SU-DHL-6 (cell line): ENCODE measurements at regions not wholly inside any gene's neighbourhood (a gene's known extent, or its start where the extent isn't known, plus 50 kb on each side); places are given as distances from the start of the nearest gene placed in this dataset.

ENCODE experiments used
- H2AFZ ChIP-seq: fragments of 200-600 bp; sonication (generic); 2 replicates; pipeline ENCODE4 v1.6.1; 2014; ENCODE audit warnings: low read depth, mild to moderate bottlenecking, moderate library complexity, mixed read lengths, antibody characterized with exemption, low read length; ENCODE audit not compliant: severe bottlenecking
- H3F3A ChIP-seq: fragments of 200-600 bp; shearing (Covaris generic); 2 replicates; pipeline ENCODE4 v1.6.0; 2016; ENCODE audit warnings: antibody characterized with exemption, mild to moderate bottlenecking; ENCODE audit not compliant: insufficient read depth
- H3K27ac ChIP-seq: fragments of 200-600 bp; sonication (generic); 2 replicates; pipeline ENCODE4 v1.5.1; 2016; ENCODE audit warnings: low read depth, mild to moderate bottlenecking, low read length, moderate library complexity, mixed read lengths
- H3K27me3 ChIP-seq: fragments of 200-600 bp; sonication (generic), shearing (Covaris generic); 2 replicates; pipeline ENCODE4 v1.6.0; 2014; ENCODE audit warnings: mild to moderate bottlenecking, low read length
- H3K36me3 ChIP-seq: fragments of 200-600 bp; sonication (generic); 2 replicates; pipeline ENCODE4 v1.6.1; 2014; ENCODE audit warnings: mild to moderate bottlenecking, low read length, mixed read lengths
- H3K4me2 ChIP-seq: fragments of 300-600, 200-600 bp; shearing (Covaris generic), sonication (generic); 2 replicates; pipeline ENCODE4 v1.6.0; 2014; ENCODE audit warnings: low read length, low read depth, mild to moderate bottlenecking; ENCODE audit not compliant: poor library complexity, severe bottlenecking
- H3K4me3 ChIP-seq: fragments of 200-600 bp; sonication (generic); 2 replicates; pipeline ENCODE4 v1.5.1; 2014; ENCODE audit warnings: antibody characterized with exemption, low read length, mild to moderate bottlenecking, mixed read lengths; ENCODE audit not compliant: insufficient read depth, poor library complexity, severe bottlenecking
- H3K79me2 ChIP-seq: fragments of 200-600 bp; sonication (generic); 2 replicates; pipeline ENCODE4 v1.6.1; 2014; ENCODE audit warnings: mild to moderate bottlenecking, low read length, moderate library complexity; ENCODE audit not compliant: insufficient read depth
- H3K9ac ChIP-seq: fragments of 200-600 bp; sonication (generic); 2 replicates; pipeline ENCODE4 v1.7.0; 2014; ENCODE audit warnings: mild to moderate bottlenecking, low read length
- H3K9me2 ChIP-seq: fragments of 200-600 bp; sonication (generic); replicated peaks from 2 replicates; pipeline ENCODE4 v1.6.1; 2014; ENCODE audit warnings: low read length; ENCODE audit not compliant: insufficient read depth
- H3K9me3 ChIP-seq: fragments of 200-600 bp; sonication (generic); 2 replicates; pipeline ENCODE4 v1.6.1; 2014; ENCODE audit warnings: low read length, mixed read lengths; ENCODE audit not compliant: insufficient read depth
- H4K20me1 ChIP-seq: fragments of 200-600 bp; sonication (generic); 2 replicates; pipeline ENCODE4 v1.6.1; 2014; ENCODE audit warnings: low read depth, mild to moderate bottlenecking, antibody characterized with exemption, low read length, moderate library complexity, mixed read lengths
- CTCF ChIP-seq: fragments of 200-600 bp; sonication (generic); IDR thresholded peaks from one replicate; pipeline ENCODE4 v1.5.1; 2017; ENCODE audit warnings: antibody characterized with exemption, mild to moderate bottlenecking, low read length, moderate library complexity; ENCODE audit not compliant: insufficient read depth, poor library complexity, severe bottlenecking
- EZH2phosphoT487 ChIP-seq: fragments of 200-600 bp; sonication (generic), shearing (Covaris generic); conservative IDR thresholded peaks from 2 replicates; pipeline ENCODE4 v1.6.1; 2018; ENCODE audit warnings: mild to moderate bottlenecking, antibody characterized with exemption, low read length, moderate library complexity, mixed read lengths

- TF ChIP-seq CTCF (no peak), EZH2phosphoT487 (no peak)
- no peaks in the 10 kb centered on the region for H4K20me1 ChIP-seq
- no peaks in the 10 kb centered on the region for H3K79me2 ChIP-seq
- H3K4me3 ChIP-seq = peak overlapping the region; percentile 32
- no peaks in the 10 kb centered on the region for H3K9me2 ChIP-seq
- H3K4me2 ChIP-seq = peak overlapping the region; percentile 86
- H3K9ac ChIP-seq = peak overlapping the region; percentile 54
- no peaks in the 10 kb centered on the region for H3K27me3 ChIP-seq
- peak overlapping the region; percentile 13 for H2AFZ ChIP-seq
- peak overlapping the region; percentile 98 for H3K27ac ChIP-seq
- peaks cover 6% of the 10 kb centered on the region; the same call in 1 of the 2 replicates for H3K9me3 ChIP-seq
- H3K36me3 ChIP-seq = peaks cover 6% of the 10 kb centered on the region; the same call in 1 of the 2 replicates
- H3F3A ChIP-seq = peaks cover 34% of the 10 kb centered on the region
Measured at GRCh38 chr3:59245859-59246501, 196.2 kb upstream of the CFAP20DC start.

- Histone ChIP-seq H3K9ac (peak overlapping the region; percentile 54), H3K4me2 (peak overlapping the region; percentile 86), H2AFZ (peak overlapping the region; percentile 13), H3K9me3 (peaks cover 6% of the 10 kb centered on the region; the same call in 1 of the 2 replicates), H3K27ac (peak overlapping the region; percentile 98), H3F3A (peaks cover 34% of the 10 kb centered on the region), H4K20me1 (no peaks in the 10 kb centered on the region), H3K36me3 (peaks cover 6% of the 10 kb centered on the region; the same call in 1 of the 2 replicates), H3K9me2 (no peaks in the 10 kb centered on the region), H3K27me3 (no peaks in the 10 kb centered on the region), H3K79me2 (no peaks in the 10 kb centered on the region), H3K4me3 (peak overlapping the region; percentile 32)
- TF ChIP-seq CTCF = no peak
Measured at GRCh38 chr3:59245300-59245858, 195.6 kb upstream of the CFAP20DC start.

GRCh38 chr3:59244343-59244742 is 194.5 kb upstream of the CFAP20DC start:
- H3K36me3 ChIP-seq = peaks cover 6% of the 10 kb centered on the region; the same call in 1 of the 2 replicates
- peaks cover 5% of the 10 kb centered on the region; the same call in 1 of the 2 replicates for H3K9me3 ChIP-seq
- H2AFZ ChIP-seq = no peak overlapping the region
- H3K9me2 ChIP-seq = no peaks in the 10 kb centered on the region
- H3F3A ChIP-seq = peaks cover 34% of the 10 kb centered on the region
- no peak overlapping the region for H3K9ac ChIP-seq
- H4K20me1 ChIP-seq = no peaks in the 10 kb centered on the region
- H3K4me2 ChIP-seq = no peak overlapping the region
- no peaks in the 10 kb centered on the region for H3K27me3 ChIP-seq
- TF ChIP-seq CTCF (no peak), EZH2phosphoT487 (no peak)
- H3K79me2 ChIP-seq = no peaks in the 10 kb centered on the region
- no peak overlapping the region for H3K4me3 ChIP-seq
- H3K27ac ChIP-seq = no peak overlapping the region; the same call in 1 of the 2 replicates
